Adipocyte (in vitro differentiated cells): ENCODE measurements at regions not wholly inside any gene's neighbourhood (a gene's known extent, or its start where the extent isn't known, plus 50 kb on each side); places are given as distances from the start of the nearest gene placed in this dataset.

Experiments
- DNase-seq: peaks from one replicate; pipeline ENCODE4 v3.0.0-alpha.2; 2015; ENCODE audit warnings: low read depth
- H3K27me3 ChIP-seq: replicated peaks from 2 replicates; pipeline ENCODE4 v1.7.0; 2013; ENCODE audit warnings: mild to moderate bottlenecking, low read length, moderate library complexity; ENCODE audit not compliant: control insufficient read depth, insufficient read depth
- H3K36me3 ChIP-seq: 2 replicates; pipeline ENCODE4 v1.7.0; 2013; ENCODE audit warnings: low read length, mild to moderate bottlenecking, moderate library complexity; ENCODE audit not compliant: control insufficient read depth, insufficient read depth, severe bottlenecking
- H3K4me1 ChIP-seq: 2 replicates; pipeline ENCODE4 v1.7.0; 2013; ENCODE audit warnings: mild to moderate bottlenecking, low read length, moderate library complexity; ENCODE audit not compliant: control insufficient read depth, insufficient read depth
- H3K4me3 ChIP-seq: 2 replicates; pipeline ENCODE4 v1.7.0; 2013; ENCODE audit warnings: mild to moderate bottlenecking, low read length, moderate library complexity
- H3K9ac ChIP-seq: 2 replicates; pipeline ENCODE4 v1.7.0; 2013; ENCODE audit warnings: mild to moderate bottlenecking, low read length, moderate library complexity
- H3K9me3 ChIP-seq: 2 replicates; pipeline ENCODE4 v1.7.0; 2013; ENCODE audit warnings: mild to moderate bottlenecking, low read length, moderate library complexity; ENCODE audit not compliant: control insufficient read depth

DNA sequence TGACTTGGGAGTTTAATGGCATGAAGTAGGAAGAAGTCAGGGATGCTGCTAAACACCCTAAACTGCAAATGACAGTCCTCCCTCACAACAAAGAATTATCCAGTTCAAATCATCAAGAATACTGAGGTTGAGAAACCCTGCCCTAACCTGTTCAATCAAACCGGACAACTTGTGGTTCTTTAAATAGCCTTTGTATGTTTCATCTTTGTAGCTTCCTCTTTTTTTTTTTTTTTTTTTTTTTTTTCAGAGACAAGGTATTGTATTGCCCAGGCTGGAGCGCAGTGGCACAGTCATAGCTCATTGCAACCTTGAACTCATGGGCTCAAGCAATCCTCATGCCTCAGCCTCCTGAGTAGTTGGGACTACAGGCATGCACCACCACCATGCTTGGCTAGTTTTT is 52.5 kb upstream of the TTC29 start:
- Histone ChIP-seq H3K27me3 (no peaks in the 10 kb centered on the region), H3K36me3 (no peaks in the 10 kb centered on the region), H3K9ac (no peak overlapping the region), H3K4me1 (no peaks in the 10 kb centered on the region), H3K9me3 (no peaks in the 10 kb centered on the region), H3K4me3 (no peak overlapping the region)
- no peak for DNase-seq

DNA sequence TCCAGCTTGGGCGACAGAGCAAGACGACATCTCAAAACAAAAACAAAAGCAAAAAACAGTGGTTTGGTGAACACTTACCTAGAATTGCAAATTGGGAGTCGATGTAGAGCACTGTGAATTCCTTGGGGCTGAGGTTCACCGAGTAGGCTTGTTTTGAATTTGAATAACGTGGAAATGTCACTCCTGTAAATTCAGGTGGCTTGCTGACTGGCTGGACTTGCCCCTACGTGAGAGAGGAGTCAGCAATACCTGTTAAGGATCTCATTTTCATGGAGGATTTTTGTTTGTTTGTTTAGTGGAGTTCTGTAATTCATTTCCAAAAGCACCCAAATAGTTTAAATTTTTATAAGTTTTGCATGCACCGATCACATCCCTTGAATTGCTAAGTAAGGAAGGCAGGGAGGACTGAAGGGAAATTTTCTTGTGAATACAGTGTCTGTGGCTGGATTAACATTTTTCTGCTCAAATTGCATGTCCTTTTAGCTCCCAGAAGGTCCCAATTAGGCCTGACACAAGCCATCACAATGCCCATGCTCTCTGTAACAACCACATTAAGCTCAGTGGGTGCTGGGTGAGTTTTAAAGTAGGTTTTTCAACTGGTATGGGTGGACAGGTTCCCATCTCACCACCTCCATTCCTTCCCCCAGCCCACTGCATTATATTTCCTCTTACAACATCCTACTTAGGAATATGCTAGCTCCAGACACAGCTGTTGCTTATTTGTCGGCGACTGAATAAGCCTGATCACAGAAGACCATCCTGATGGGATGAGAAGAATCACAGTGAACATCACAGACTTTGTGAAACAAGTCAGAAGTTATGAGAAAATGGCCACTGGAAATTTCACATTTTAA is 58.5 kb upstream of the TTC29 start:
- H3K9me3 ChIP-seq: no peaks in the 10 kb centered on the region
- peak; percentile 47 for DNase-seq
- no peaks in the 10 kb centered on the region for H3K36me3 ChIP-seq
- no peak overlapping the region for H3K9ac ChIP-seq
- H3K4me1 ChIP-seq: no peaks in the 10 kb centered on the region
- no peak overlapping the region for H3K4me3 ChIP-seq
- H3K27me3 ChIP-seq: no peaks in the 10 kb centered on the region

DNA sequence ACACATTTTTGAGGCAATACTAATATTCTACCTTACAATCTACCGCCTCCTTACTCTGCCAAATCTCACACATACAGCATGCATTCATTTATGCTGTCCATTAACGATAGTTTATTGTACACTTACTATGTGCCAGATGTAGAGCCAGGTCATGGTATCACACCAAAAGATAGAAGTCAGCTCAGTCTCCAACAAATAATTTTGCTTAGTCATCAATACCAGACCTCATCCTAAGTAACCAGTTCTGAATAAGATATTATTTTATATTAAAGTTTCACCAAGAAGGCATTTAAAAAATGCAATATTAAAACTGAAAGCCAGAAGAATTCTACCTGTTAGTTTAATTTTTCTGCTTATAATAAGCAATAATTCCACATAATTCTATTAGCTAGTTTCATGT is 60.6 kb upstream of the TTC29 start:
- H3K4me1 ChIP-seq: no peaks in the 10 kb centered on the region
- H3K9me3 ChIP-seq: no peaks in the 10 kb centered on the region
- DNase-seq: no peak
- H3K9ac ChIP-seq: no peak overlapping the region
- no peaks in the 10 kb centered on the region for H3K36me3 ChIP-seq
- H3K4me3 ChIP-seq: no peak overlapping the region
- H3K27me3 ChIP-seq: no peaks in the 10 kb centered on the region

DNA sequence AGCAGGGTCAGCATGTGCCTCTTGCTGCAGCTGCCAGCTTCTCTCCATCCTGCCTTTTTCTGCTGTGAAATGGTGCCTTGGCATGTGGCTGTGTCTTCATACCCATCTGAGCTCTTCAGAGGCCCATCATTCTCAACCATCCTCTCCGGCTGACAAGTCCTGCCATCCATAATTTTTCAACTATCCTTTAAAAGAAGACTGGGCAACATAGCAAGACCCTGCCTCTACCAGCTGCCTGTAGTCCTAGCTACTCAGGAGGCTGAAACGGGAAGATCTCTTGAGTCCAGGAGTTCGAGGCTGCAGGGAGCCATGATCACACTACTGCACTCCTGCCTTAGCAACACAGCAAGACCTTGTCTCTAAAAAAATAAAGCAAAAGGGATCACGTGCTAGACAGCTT is 64.2 kb upstream of the TTC29 start:
- Histone ChIP-seq H3K9me3 (no peaks in the 10 kb centered on the region), H3K27me3 (no peaks in the 10 kb centered on the region), H3K9ac (no peak overlapping the region), H3K4me1 (no peaks in the 10 kb centered on the region), H3K4me3 (no peak overlapping the region), H3K36me3 (no peaks in the 10 kb centered on the region)
- DNase-seq: no peak

DNA sequence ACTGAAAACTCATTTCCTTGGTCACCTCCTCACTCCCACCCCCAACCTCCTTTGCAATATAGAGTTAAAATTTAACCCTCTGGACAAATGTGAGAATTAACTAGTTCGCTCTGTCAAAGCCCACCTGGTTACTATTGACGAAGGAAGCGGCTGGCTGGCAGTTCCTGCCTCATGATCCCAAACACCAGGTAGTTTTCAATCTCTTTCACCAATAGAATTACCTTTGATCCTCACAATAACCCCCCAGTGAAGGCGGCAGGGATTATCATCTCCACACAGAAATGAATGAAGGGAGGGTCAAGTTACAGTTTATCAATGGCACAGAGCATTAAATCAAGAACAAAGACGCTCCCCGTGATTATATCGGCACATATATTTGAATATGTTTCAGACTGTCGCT is 65.7 kb upstream of the TTC29 start:
- no peak for DNase-seq
- Histone ChIP-seq H3K36me3 (no peaks in the 10 kb centered on the region), H3K9me3 (no peaks in the 10 kb centered on the region), H3K9ac (no peak overlapping the region), H3K4me1 (peaks cover 10% of the 10 kb centered on the region), H3K4me3 (no peak overlapping the region), H3K27me3 (no peaks in the 10 kb centered on the region)

DNA sequence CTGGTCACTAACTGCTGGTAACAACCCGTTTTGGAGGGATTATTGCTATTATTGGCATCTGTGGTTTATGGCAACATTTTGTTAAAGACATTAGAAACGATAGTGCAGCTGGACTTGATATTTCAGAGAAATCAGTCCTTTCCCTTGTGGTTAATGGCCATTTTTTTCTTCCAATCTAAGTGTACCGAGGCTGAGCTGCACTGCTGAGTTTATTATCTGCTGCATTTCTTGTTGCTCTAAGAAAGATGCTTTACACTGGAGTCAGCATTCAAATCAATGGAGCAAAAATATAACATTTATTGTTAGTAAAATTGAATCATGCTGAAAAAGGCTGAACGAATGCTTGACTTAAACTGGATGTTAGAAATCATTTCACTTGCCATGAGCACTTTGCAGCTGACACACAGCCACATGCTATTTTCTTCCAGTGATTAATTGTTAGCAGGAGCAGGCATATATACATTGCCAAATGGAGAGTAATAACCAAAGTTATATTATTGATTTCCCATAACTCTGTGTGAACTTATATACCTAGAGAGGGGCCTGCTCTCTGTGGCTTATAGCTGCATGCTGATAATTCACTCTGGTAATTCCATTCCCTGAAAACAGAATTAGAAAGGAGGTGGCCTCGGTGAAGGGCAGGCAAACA is 66.5 kb upstream of the TTC29 start:
- DNase-seq: no peak
- H3K27me3 ChIP-seq: no peaks in the 10 kb centered on the region
- H3K4me3 ChIP-seq: no peak overlapping the region
- H3K4me1 ChIP-seq: peaks cover 10% of the 10 kb centered on the region
- no peak overlapping the region for H3K9ac ChIP-seq
- no peaks in the 10 kb centered on the region for H3K9me3 ChIP-seq
- H3K36me3 ChIP-seq: no peaks in the 10 kb centered on the region

DNA sequence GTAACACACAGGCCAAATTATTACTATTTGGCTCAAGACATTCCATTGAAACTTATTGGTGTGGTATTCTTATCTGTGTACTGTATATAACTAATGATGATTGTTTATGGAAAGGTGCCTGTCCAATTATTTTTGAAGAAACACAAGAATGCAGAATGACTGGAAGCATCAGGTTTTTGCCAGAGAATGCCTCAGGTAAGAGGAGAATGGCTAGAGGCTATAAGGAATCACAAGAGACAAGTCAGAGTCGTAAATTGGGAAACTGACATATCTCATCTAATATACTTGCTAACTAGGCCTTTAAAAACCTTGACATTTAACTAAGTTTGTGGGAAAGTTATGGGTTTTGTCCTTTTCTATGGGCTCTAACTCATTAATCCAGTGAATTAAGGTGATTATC is 69.3 kb upstream of the TTC29 start:
- peak overlapping the region; percentile 61 for H3K4me3 ChIP-seq
- H3K27me3 ChIP-seq: no peaks in the 10 kb centered on the region
- peaks cover 10% of the 10 kb centered on the region for H3K4me1 ChIP-seq
- H3K9me3 ChIP-seq: no peaks in the 10 kb centered on the region
- H3K9ac ChIP-seq: peak overlapping the region; percentile 60
- H3K36me3 ChIP-seq: no peaks in the 10 kb centered on the region
- no peak for DNase-seq

DNA sequence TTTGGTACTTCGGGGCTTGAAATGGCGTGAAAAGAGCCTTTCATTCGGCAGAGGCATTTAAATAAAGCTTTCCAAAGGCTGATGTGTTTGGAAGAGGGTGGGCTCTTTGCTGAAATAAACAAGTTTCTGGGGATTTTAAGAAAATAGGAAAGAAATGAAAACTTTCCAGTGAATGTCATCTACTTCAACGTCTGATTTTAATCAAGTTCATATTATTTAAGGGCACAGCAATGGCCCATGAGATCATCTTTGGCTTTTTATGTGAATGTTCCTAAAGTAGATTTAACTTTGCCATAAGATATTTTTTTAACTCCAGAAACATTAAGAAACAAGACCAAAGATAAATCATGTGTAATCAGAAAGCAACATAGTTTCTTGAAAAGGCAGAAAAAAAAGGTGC is 69.8 kb upstream of the TTC29 start:
- no peaks in the 10 kb centered on the region for H3K9me3 ChIP-seq
- H3K9ac ChIP-seq: peak overlapping the region; percentile 60
- peaks cover 10% of the 10 kb centered on the region for H3K4me1 ChIP-seq
- H3K36me3 ChIP-seq: no peaks in the 10 kb centered on the region
- H3K4me3 ChIP-seq: peak overlapping the region; percentile 61
- DNase-seq: peak; percentile 26
- H3K27me3 ChIP-seq: no peaks in the 10 kb centered on the region

DNA sequence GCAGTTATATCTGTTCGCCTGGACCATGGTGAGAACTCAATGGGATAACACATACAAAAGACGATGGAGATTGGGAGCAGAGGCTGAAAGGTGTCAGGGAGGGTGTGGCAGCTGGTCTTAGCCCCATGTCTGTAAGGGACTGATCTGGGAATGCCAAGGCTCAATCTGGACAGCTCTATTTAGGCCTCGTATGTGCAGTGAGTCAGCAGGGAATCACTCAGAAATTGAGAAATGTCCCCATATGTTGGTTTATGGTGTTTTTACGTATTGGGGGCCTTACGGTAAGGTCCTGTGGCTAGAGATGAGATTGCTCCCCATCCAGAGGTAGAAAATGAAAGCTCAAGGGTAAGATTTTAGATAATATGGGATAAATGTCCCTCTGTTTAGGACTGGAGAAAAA is 71.4 kb upstream of the TTC29 start:
- Histone ChIP-seq H3K36me3 (no peaks in the 10 kb centered on the region), H3K9ac (no peak overlapping the region), H3K4me3 (no peak overlapping the region), H3K27me3 (no peaks in the 10 kb centered on the region), H3K4me1 (peaks cover 10% of the 10 kb centered on the region), H3K9me3 (no peaks in the 10 kb centered on the region)
- DNase-seq: peak; percentile 25

DNA sequence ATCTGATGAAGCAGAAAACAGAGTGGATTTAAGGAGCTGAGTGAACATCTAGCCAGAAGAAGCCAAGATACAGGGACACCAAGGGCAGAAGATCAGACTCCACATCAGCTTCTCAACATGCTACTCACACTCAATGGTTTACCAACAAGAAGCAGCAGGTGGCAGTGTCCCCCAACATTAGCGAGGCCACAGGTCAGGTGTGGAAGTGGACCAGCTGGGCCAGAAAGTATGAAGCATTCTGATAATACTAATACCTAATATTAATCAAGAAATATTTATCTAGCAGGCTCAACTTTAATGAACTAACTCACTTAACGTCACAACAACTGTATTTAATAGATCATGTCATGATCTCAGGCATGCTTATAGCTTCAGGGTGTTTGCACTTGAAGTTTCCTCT is 73.4 kb upstream of the TTC29 start:
- H3K36me3 ChIP-seq: no peaks in the 10 kb centered on the region
- no peaks in the 10 kb centered on the region for H3K27me3 ChIP-seq
- H3K9me3 ChIP-seq: no peaks in the 10 kb centered on the region
- no peak overlapping the region for H3K9ac ChIP-seq
- H3K4me1 ChIP-seq: peaks cover 15% of the 10 kb centered on the region
- H3K4me3 ChIP-seq: no peak overlapping the region
- peak; percentile 81 for DNase-seq

DNA sequence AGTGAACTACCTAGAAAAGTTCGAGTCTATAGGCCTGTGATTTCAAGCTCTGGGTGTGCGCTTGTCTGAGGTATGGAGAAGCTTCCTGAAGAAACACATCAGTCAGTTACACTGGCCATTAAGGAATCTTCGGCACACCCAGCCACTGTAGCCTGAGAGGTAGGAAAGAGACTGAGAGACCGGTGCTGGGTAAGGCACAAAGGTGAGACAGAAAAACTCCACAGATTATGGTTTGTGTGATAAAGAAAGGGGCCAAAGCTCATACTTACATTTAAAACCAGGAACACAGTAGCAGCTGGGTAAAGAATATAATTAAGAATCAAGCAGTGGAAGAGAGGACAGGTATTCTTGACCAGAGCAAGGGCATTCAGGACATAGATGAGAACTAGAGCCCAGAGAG is 74.8 kb upstream of the TTC29 start:
- no peaks in the 10 kb centered on the region for H3K36me3 ChIP-seq
- H3K4me1 ChIP-seq: peaks cover 10% of the 10 kb centered on the region
- no peak overlapping the region for H3K9ac ChIP-seq
- no peak for DNase-seq
- H3K4me3 ChIP-seq: no peak overlapping the region
- H3K27me3 ChIP-seq: no peaks in the 10 kb centered on the region
- no peaks in the 10 kb centered on the region for H3K9me3 ChIP-seq
